ENCODE measurements at regions not wholly inside any gene's neighbourhood (a gene's known extent, or its start where the extent isn't known, plus 50 kb on each side); places are given as distances from the start of the nearest gene placed in this dataset.

- H3K9me3 Mint-ChIP-seq, result peaks cover 10% of the 10 kb centered on the region
- H3K36me3 Mint-ChIP-seq (ENCODE audit: low read depth), result no peaks in the 10 kb centered on the region
- no peaks in the 10 kb centered on the region for H3K27me3 Mint-ChIP-seq (ENCODE audit: low read depth)
- no peak overlapping the region for H3K4me3 Mint-ChIP-seq (ENCODE audit: low read depth)
- no peaks in the 10 kb centered on the region for H3K4me1 Mint-ChIP-seq (ENCODE audit: low read depth)
- intact Hi-C loops (cut with micrococcal nuclease), result no loop called here
- H3K27ac Mint-ChIP-seq, result no peak overlapping the region
- DNase-seq (ENCODE audit: low spot score), result no peak
Measured at GRCh38 chr21:22476214-22476613, 1478.0 kb downstream of the NCAM2 start.

- H3K9me3 Mint-ChIP-seq, result peaks cover 10% of the 10 kb centered on the region
- no peak overlapping the region for H3K27ac Mint-ChIP-seq
- H3K36me3 Mint-ChIP-seq (ENCODE audit: low read depth), result no peaks in the 10 kb centered on the region
- intact Hi-C loops (cut with micrococcal nuclease), result no loop called here
- no peaks in the 10 kb centered on the region for H3K4me1 Mint-ChIP-seq (ENCODE audit: low read depth)
- DNase-seq (ENCODE audit: low spot score), result no peak
- no peak overlapping the region for H3K4me3 Mint-ChIP-seq (ENCODE audit: low read depth)
- no peaks in the 10 kb centered on the region for H3K27me3 Mint-ChIP-seq (ENCODE audit: low read depth)
Measured at GRCh38 chr21:22476726-22477646, 1478.8 kb downstream of the NCAM2 start.

- no peak overlapping the region for H3K27ac Mint-ChIP-seq
- no peaks in the 10 kb centered on the region for H3K36me3 Mint-ChIP-seq (ENCODE audit: low read depth)
- no peaks in the 10 kb centered on the region for H3K4me1 Mint-ChIP-seq (ENCODE audit: low read depth)
- no peak overlapping the region for H3K4me3 Mint-ChIP-seq (ENCODE audit: low read depth)
- DNase-seq (ENCODE audit: low spot score), result no peak
- no peaks in the 10 kb centered on the region for H3K27me3 Mint-ChIP-seq (ENCODE audit: low read depth)
- intact Hi-C loops (cut with micrococcal nuclease), result no loop called here
- H3K9me3 Mint-ChIP-seq, result peaks cover 8% of the 10 kb centered on the region
Measured at GRCh38 chr21:22490049-22490448, 1491.8 kb downstream of the NCAM2 start.

- no peaks in the 10 kb centered on the region for H3K4me1 Mint-ChIP-seq (ENCODE audit: low read depth)
- no peak for DNase-seq (ENCODE audit: low spot score)
- no peak overlapping the region for H3K27ac Mint-ChIP-seq
- H3K36me3 Mint-ChIP-seq (ENCODE audit: low read depth), result no peaks in the 10 kb centered on the region
- H3K27me3 Mint-ChIP-seq (ENCODE audit: low read depth), result no peaks in the 10 kb centered on the region
- H3K9me3 Mint-ChIP-seq, result peaks cover 10% of the 10 kb centered on the region
- intact Hi-C loops (cut with micrococcal nuclease), result no loop called here
- no peak overlapping the region for H3K4me3 Mint-ChIP-seq (ENCODE audit: low read depth)
Measured at GRCh38 chr21:22516230-22516629, 1518.0 kb downstream of the NCAM2 start.

GRCh38 chr21:22535630-22536029 lies 1537.4 kb downstream of the NCAM2 start:
- Mint-ChIP-seq H3K27ac (no peak overlapping the region), H3K9me3 (peaks cover 52% of the 10 kb centered on the region), H3K4me3 (ENCODE audit: low read depth) (no peak overlapping the region), H3K4me1 (ENCODE audit: low read depth) (peaks cover 3% of the 10 kb centered on the region), H3K27me3 (ENCODE audit: low read depth) (no peaks in the 10 kb centered on the region), H3K36me3 (ENCODE audit: low read depth) (no peaks in the 10 kb centered on the region)
- intact Hi-C loops (cut with micrococcal nuclease), result no loop called here
- DNase-seq (ENCODE audit: low spot score), result no peak

GRCh38 chr21:22536509-22536908 lies 1538.3 kb downstream of the NCAM2 start:
- H3K36me3 Mint-ChIP-seq (ENCODE audit: low read depth), result no peaks in the 10 kb centered on the region
- no peaks in the 10 kb centered on the region for H3K27me3 Mint-ChIP-seq (ENCODE audit: low read depth)
- intact Hi-C loops (cut with micrococcal nuclease), result no loop called here
- H3K9me3 Mint-ChIP-seq, result peaks cover 61% of the 10 kb centered on the region
- no peak overlapping the region for H3K27ac Mint-ChIP-seq
- peaks cover 3% of the 10 kb centered on the region for H3K4me1 Mint-ChIP-seq (ENCODE audit: low read depth)
- no peak for DNase-seq (ENCODE audit: low spot score)
- H3K4me3 Mint-ChIP-seq (ENCODE audit: low read depth), result no peak overlapping the region

GRCh38 chr21:22544747-22545146 lies 1546.5 kb downstream of the NCAM2 start:
- no peaks in the 10 kb centered on the region for H3K27me3 Mint-ChIP-seq (ENCODE audit: low read depth)
- H3K4me1 Mint-ChIP-seq (ENCODE audit: low read depth), result no peaks in the 10 kb centered on the region
- intact Hi-C loops (cut with micrococcal nuclease), result no loop called here
- peaks cover 22% of the 10 kb centered on the region for H3K9me3 Mint-ChIP-seq
- H3K4me3 Mint-ChIP-seq (ENCODE audit: low read depth), result no peak overlapping the region
- no peak overlapping the region for H3K27ac Mint-ChIP-seq
- DNase-seq (ENCODE audit: low spot score), result no peak
- H3K36me3 Mint-ChIP-seq (ENCODE audit: low read depth), result no peaks in the 10 kb centered on the region

GRCh38 chr21:22552390-22552789 lies 1554.2 kb downstream of the NCAM2 start:
- DNase-seq (ENCODE audit: low spot score), result no peak
- H3K4me1 Mint-ChIP-seq (ENCODE audit: low read depth), result no peaks in the 10 kb centered on the region
- H3K27me3 Mint-ChIP-seq (ENCODE audit: low read depth), result no peaks in the 10 kb centered on the region
- H3K4me3 Mint-ChIP-seq (ENCODE audit: low read depth), result no peak overlapping the region
- H3K36me3 Mint-ChIP-seq (ENCODE audit: low read depth), result no peaks in the 10 kb centered on the region
- intact Hi-C loops (cut with micrococcal nuclease), result no loop called here
- H3K9me3 Mint-ChIP-seq, result no peaks in the 10 kb centered on the region
- no peak overlapping the region for H3K27ac Mint-ChIP-seq

GRCh38 chr21:22554690-22555316 lies 1556.6 kb downstream of the NCAM2 start:
- Mint-ChIP-seq H3K4me3 (ENCODE audit: low read depth) (no peak overlapping the region), H3K4me1 (ENCODE audit: low read depth) (no peaks in the 10 kb centered on the region), H3K9me3 (peaks cover 6% of the 10 kb centered on the region), H3K36me3 (ENCODE audit: low read depth) (no peaks in the 10 kb centered on the region), H3K27me3 (ENCODE audit: low read depth) (no peaks in the 10 kb centered on the region), H3K27ac (no peak overlapping the region)
- no peak for DNase-seq (ENCODE audit: low spot score)
- intact Hi-C loops (cut with micrococcal nuclease), result no loop called here

GRCh38 chr21:22556829-22557228 lies 1558.6 kb downstream of the NCAM2 start:
- no peaks in the 10 kb centered on the region for H3K4me1 Mint-ChIP-seq (ENCODE audit: low read depth)
- no peaks in the 10 kb centered on the region for H3K36me3 Mint-ChIP-seq (ENCODE audit: low read depth)
- intact Hi-C loops (cut with micrococcal nuclease), result no loop called here
- no peak overlapping the region for H3K27ac Mint-ChIP-seq
- H3K4me3 Mint-ChIP-seq (ENCODE audit: low read depth), result no peak overlapping the region
- peaks cover 16% of the 10 kb centered on the region for H3K9me3 Mint-ChIP-seq
- no peak for DNase-seq (ENCODE audit: low spot score)
- no peaks in the 10 kb centered on the region for H3K27me3 Mint-ChIP-seq (ENCODE audit: low read depth)

- Mint-ChIP-seq H3K4me3 (ENCODE audit: low read depth) (no peak overlapping the region), H3K9me3 (peaks cover 20% of the 10 kb centered on the region), H3K27me3 (ENCODE audit: low read depth) (no peaks in the 10 kb centered on the region), H3K36me3 (ENCODE audit: low read depth) (no peaks in the 10 kb centered on the region), H3K27ac (no peak overlapping the region), H3K4me1 (ENCODE audit: low read depth) (no peaks in the 10 kb centered on the region)
- intact Hi-C loops (cut with micrococcal nuclease), result no loop called here
- DNase-seq (ENCODE audit: low spot score), result no peak
Measured at GRCh38 chr21:22561946-22562345, 1563.7 kb downstream of the NCAM2 start.

GRCh38 chr21:22573834-22574233 lies 1575.6 kb downstream of the NCAM2 start:
- Mint-ChIP-seq H3K36me3 (ENCODE audit: low read depth) (no peaks in the 10 kb centered on the region), H3K27me3 (ENCODE audit: low read depth) (no peaks in the 10 kb centered on the region), H3K27ac (no peak overlapping the region), H3K4me1 (ENCODE audit: low read depth) (no peaks in the 10 kb centered on the region), H3K4me3 (ENCODE audit: low read depth) (no peak overlapping the region), H3K9me3 (no peaks in the 10 kb centered on the region)
- intact Hi-C loops (cut with micrococcal nuclease), result no loop called here
- no peak for DNase-seq (ENCODE audit: low spot score)

- H3K27me3 Mint-ChIP-seq (ENCODE audit: low read depth), result no peaks in the 10 kb centered on the region
- no peaks in the 10 kb centered on the region for H3K9me3 Mint-ChIP-seq
- H3K4me1 Mint-ChIP-seq (ENCODE audit: low read depth), result no peaks in the 10 kb centered on the region
- H3K27ac Mint-ChIP-seq, result no peak overlapping the region
- intact Hi-C loops (cut with micrococcal nuclease), result no loop called here
- H3K36me3 Mint-ChIP-seq (ENCODE audit: low read depth), result no peaks in the 10 kb centered on the region
- H3K4me3 Mint-ChIP-seq (ENCODE audit: low read depth), result no peak overlapping the region
- no peak for DNase-seq (ENCODE audit: low spot score)
Measured at GRCh38 chr21:22575165-22575584, 1577.0 kb downstream of the NCAM2 start.
